Keratinocyte (primary cell): ENCODE measurements at regions not wholly inside any gene's neighbourhood (a gene's known extent, or its start where the extent isn't known, plus 50 kb on each side); places are given as distances from the start of the nearest gene placed in this dataset.

Experiments
- DNase-seq: peaks from one replicate; pipeline ENCODE4 v3.0.0-alpha.2; 2011; ENCODE audit warnings: low read depth, missing footprints, low spot score
- FAIRE-seq: peaks from 2 replicates; lab custom pipeline; 2011; peaks lifted over from hg19 to GRCh38; lab: Jason Lieb, UNC
- H2AFZ ChIP-seq: 2 replicates; pipeline ENCODE4 v1.6.0; 2012; ENCODE audit warnings: low read length, control low read depth, inconsistent platforms; ENCODE audit not compliant: control insufficient read depth
- H3K27ac ChIP-seq: 2 replicates; pipeline ENCODE4 v1.5.1; 2011; ENCODE audit warnings: low read length; ENCODE audit not compliant: control insufficient read depth, insufficient read depth
- H3K27me3 ChIP-seq: 3 replicates; pipeline ENCODE4 v1.6.0; 2011; ENCODE audit warnings: low read length; ENCODE audit not compliant: control insufficient read depth, insufficient read depth; ENCODE audit errors: extremely low read depth
- H3K36me3 ChIP-seq, 2 experiments: 2 replicates in 1 of 2; 3 replicates in 1 of 2; pipeline ENCODE4 v1.5.1; 2011; ENCODE audit warnings: low read length in 2 of 2, mild to moderate bottlenecking in 1 of 2; ENCODE audit not compliant: control insufficient read depth in 2 of 2, insufficient read depth in 2 of 2; ENCODE audit errors: extremely low read depth in 1 of 2
- H3K4me1 ChIP-seq: 3 replicates; pipeline ENCODE4 v1.5.1; 2011; ENCODE audit warnings: low read length; ENCODE audit not compliant: control insufficient read depth, insufficient read depth; ENCODE audit errors: extremely low read depth
- H3K4me2 ChIP-seq: 3 replicates; pipeline ENCODE4 v1.6.0; 2011; ENCODE audit warnings: low read depth, low read length; ENCODE audit not compliant: control insufficient read depth, insufficient read depth; ENCODE audit errors: extremely low read depth
- H3K4me3 ChIP-seq, 3 experiments: fragments of 200-600 bp in 1 of 3; sonication (generic) in 1 of 3; 2 replicates in 2 of 3; 3 replicates in 1 of 3; pipeline ENCODE4 v1.5.1; 2011 to 2016; ENCODE audit warnings: low read length in 3 of 3, mild to moderate bottlenecking in 3 of 3, control low read depth in 2 of 3, inconsistent platforms in 1 of 3, low read depth in 1 of 3, mixed read lengths in 1 of 3, mixed run types in 1 of 3, moderate library complexity in 1 of 3; ENCODE audit not compliant: control insufficient read depth in 2 of 3, insufficient read depth in 2 of 3; ENCODE audit errors: extremely low read depth in 1 of 3
- H3K79me2 ChIP-seq: 2 replicates; pipeline ENCODE4 v1.6.0; 2012; ENCODE audit warnings: low read length; ENCODE audit not compliant: control insufficient read depth, insufficient read depth
- H3K9ac ChIP-seq: 3 replicates; pipeline ENCODE4 v1.6.0; 2011; ENCODE audit warnings: low read length; ENCODE audit not compliant: control insufficient read depth, insufficient read depth; ENCODE audit errors: extremely low read depth
- H3K9me1 ChIP-seq: 3 replicates; pipeline ENCODE4 v1.6.0; 2011; ENCODE audit warnings: low read length; ENCODE audit not compliant: control insufficient read depth, insufficient read depth; ENCODE audit errors: extremely low read depth
- H3K9me3 ChIP-seq: 2 replicates; pipeline ENCODE4 v1.5.1; 2012; ENCODE audit warnings: low read depth, low read length; ENCODE audit not compliant: control insufficient read depth
- H4K20me1 ChIP-seq: 3 replicates; pipeline ENCODE4 v1.6.0; 2011; ENCODE audit warnings: low read length; ENCODE audit not compliant: control insufficient read depth, insufficient read depth; ENCODE audit errors: extremely low read depth
- EZH2 ChIP-seq: IDR thresholded peaks from one replicate; pipeline ENCODE4 v1.6.1; 2012; ENCODE audit warnings: inconsistent platforms, mild to moderate bottlenecking, low read length, moderate library complexity
- dilution Hi-C: fragments of 300-500 bp; cut with MboI; formaldehyde crosslinking; loops from one replicate; pipeline ENCODE4 v1.7.0; 2020; ENCODE audit warnings: low sequenced_read_pairs; ENCODE audit not compliant: extremely low pct_ligation_motif_present
- TF ChIP-seq, protein P1 (sequence below), 3 experiments: IDR thresholded peaks in 1 of 3; conservative IDR thresholded peaks in 1 of 3; optimal IDR thresholded peaks in 1 of 3; 2 replicates in 2 of 3; 3 replicates in 1 of 3; pipeline versions ENCODE3 to v1.5.1; 2011; ENCODE audit warnings: low read length in 3 of 3, mild to moderate bottlenecking in 3 of 3, moderate library complexity in 2 of 3, control low read depth in 1 of 3, inconsistent platforms in 1 of 3; ENCODE audit not compliant: insufficient read depth in 2 of 3; ENCODE audit errors: extremely low read depth in 1 of 3

DNA sequence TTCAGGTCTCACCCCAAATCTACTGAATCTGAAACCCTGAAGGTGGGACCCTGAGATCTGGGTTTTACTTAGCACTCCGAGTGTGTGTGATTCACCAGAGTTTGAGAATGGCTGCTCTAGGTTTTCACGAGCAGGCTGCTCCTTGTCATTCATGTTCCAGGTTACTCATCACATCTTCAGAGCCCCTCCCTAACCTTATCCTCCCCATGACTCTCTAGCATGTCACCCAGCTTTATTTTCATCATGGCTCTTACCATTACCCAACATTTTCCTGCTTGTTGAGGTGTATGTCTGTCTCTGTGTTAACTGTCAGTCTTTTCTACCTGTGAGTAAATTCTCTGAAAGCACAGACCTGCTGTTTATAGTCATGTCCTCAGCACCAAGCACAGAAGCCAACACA lies 319.2 kb downstream of the NSG2 start:
- dilution Hi-C loops: no loop called here
- Histone ChIP-seq H4K20me1 (no peaks in the 10 kb centered on the region), H3K9ac (no peak overlapping the region), H3K79me2 (no peaks in the 10 kb centered on the region), H3K4me2 (no peak overlapping the region), H3K9me3 (no peaks in the 10 kb centered on the region), H3K27me3 (no peaks in the 10 kb centered on the region), H3K4me1 (no peaks in the 10 kb centered on the region), H3K4me3 (no peak overlapping the region), H2AFZ (no peak overlapping the region), H3K9me1 (no peaks in the 10 kb centered on the region), H3K36me3 (no peaks in the 10 kb centered on the region), H3K27ac (no peak overlapping the region)
- DNase-seq (no peak), FAIRE-seq (no peak)
- TF ChIP-seq, protein P1, sequence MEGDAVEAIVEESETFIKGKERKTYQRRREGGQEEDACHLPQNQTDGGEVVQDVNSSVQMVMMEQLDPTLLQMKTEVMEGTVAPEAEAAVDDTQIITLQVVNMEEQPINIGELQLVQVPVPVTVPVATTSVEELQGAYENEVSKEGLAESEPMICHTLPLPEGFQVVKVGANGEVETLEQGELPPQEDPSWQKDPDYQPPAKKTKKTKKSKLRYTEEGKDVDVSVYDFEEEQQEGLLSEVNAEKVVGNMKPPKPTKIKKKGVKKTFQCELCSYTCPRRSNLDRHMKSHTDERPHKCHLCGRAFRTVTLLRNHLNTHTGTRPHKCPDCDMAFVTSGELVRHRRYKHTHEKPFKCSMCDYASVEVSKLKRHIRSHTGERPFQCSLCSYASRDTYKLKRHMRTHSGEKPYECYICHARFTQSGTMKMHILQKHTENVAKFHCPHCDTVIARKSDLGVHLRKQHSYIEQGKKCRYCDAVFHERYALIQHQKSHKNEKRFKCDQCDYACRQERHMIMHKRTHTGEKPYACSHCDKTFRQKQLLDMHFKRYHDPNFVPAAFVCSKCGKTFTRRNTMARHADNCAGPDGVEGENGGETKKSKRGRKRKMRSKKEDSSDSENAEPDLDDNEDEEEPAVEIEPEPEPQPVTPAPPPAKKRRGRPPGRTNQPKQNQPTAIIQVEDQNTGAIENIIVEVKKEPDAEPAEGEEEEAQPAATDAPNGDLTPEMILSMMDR (optimal IDR thresholded peaks at IDR 0.05 in 1 of 3, IDR thresholded peaks at IDR 0.05 in 1 of 3, conservative IDR thresholded peaks at IDR 0.05 in 1 of 3; ENCODE audit: extremely low read depth in 1 of 3, insufficient read depth in 2 of 3, low read length in 3 of 3): no peak
- no peak for TF ChIP-seq EZH2

DNA sequence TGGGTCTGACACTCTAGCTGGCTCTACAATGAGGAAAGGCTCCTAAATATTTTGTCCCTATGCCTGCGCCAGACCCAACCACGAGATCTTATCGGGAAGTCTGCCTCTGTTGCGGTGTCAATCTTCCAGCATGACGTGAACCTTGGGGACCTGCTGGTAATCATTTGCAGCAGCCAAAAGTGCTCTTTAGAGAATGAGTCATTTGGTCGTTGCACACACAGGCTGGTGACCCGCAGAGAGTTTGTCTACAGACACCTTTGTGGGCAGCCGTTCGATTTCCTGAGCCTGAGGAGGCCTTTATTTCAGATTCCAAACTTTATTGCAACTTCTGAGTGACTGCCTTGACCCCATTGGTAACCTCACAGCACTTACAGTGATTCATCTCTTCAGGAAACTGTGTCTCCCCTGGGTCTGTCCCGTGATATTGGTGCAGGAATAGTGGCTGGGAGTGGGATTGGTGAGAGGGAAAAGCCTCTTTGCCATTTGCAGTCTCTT lies 326.1 kb downstream of the NSG2 start:
- H3K4me1 ChIP-seq: no peaks in the 10 kb centered on the region
- H3K9ac ChIP-seq: no peak overlapping the region
- no peak for TF ChIP-seq EZH2
- TF ChIP-seq, protein P1 (optimal IDR thresholded peaks at IDR 0.05 in 1 of 3, IDR thresholded peaks at IDR 0.05 in 1 of 3, conservative IDR thresholded peaks at IDR 0.05 in 1 of 3; ENCODE audit: extremely low read depth in 1 of 3, insufficient read depth in 2 of 3, low read length in 3 of 3): no peak
- no peaks in the 10 kb centered on the region for H4K20me1 ChIP-seq
- no peak overlapping the region for H3K4me2 ChIP-seq
- H3K4me3 ChIP-seq: no peak overlapping the region
- no peaks in the 10 kb centered on the region for H3K79me2 ChIP-seq
- FAIRE-seq (no peak), DNase-seq (no peak)
- H3K9me1 ChIP-seq: no peaks in the 10 kb centered on the region
- no peak overlapping the region for H2AFZ ChIP-seq
- H3K27me3 ChIP-seq: no peaks in the 10 kb centered on the region
- no peaks in the 10 kb centered on the region for H3K36me3 ChIP-seq
- no peak overlapping the region for H3K27ac ChIP-seq
- dilution Hi-C loops: no loop called here
- no peaks in the 10 kb centered on the region for H3K9me3 ChIP-seq
